ENCODE measurements at regions not wholly inside any gene's neighbourhood (a gene's known extent, or its start where the extent isn't known, plus 50 kb on each side); places are given as distances from the start of the nearest gene placed in this dataset.

GRCh38 chr4:188719794-188720193, 580.6 kb downstream of the TRIML1 start:
- intact Hi-C loops (cut with DNase I), result no loop called here
- H3K4me3 ChIP-seq, result no peak overlapping the region
- no peak for ATAC-seq
- TF ChIP-seq CTCF (IDR thresholded peaks at IDR 0.05), result no peak
- peaks cover 0 to 13% (median 0%) of the 10 kb centered on the region in 11 donors for H3K9me3 ChIP-seq
- WGBS, 2 donors, result 96 to 97% methylated on average over 1 of the region's 1 CpG
- H3K27me3 ChIP-seq, result no peaks in the 10 kb centered on the region
- no peak overlapping the region for H3K27ac ChIP-seq
- no peaks in the 10 kb centered on the region for H3K4me1 ChIP-seq
- no peaks in the 10 kb centered on the region for H3K36me3 ChIP-seq
- no peak for DNase-seq

- ATAC-seq, result no peak
- Histone ChIP-seq H3K27ac (no peak overlapping the region), H3K4me3 (no peak overlapping the region), H3K9me3 (peaks cover 0 to 13% (median 0%) of the 10 kb centered on the region in 11 donors), H3K4me1 (no peaks in the 10 kb centered on the region), H3K27me3 (no peaks in the 10 kb centered on the region), H3K36me3 (no peaks in the 10 kb centered on the region)
- no peak for TF ChIP-seq CTCF (IDR thresholded peaks at IDR 0.05)
- intact Hi-C loops (cut with DNase I), result no loop called here
- DNase-seq, result no peak
Observed at GRCh38 chr4:188722911-188723310, 583.7 kb downstream of the TRIML1 start.

- TF ChIP-seq CTCF (IDR thresholded peaks at IDR 0.05), result no peak
Observed at GRCh38 chr4:188727746-188728145, 588.5 kb downstream of the TRIML1 start.

GRCh38 chr4:188728359-188728758, 589.1 kb downstream of the TRIML1 start:
- DNase-seq, result no peak
- H3K36me3 ChIP-seq, result no peaks in the 10 kb centered on the region
- no peak for ATAC-seq
- no peak overlapping the region for H3K4me3 ChIP-seq
- H3K27me3 ChIP-seq, result no peaks in the 10 kb centered on the region
- H3K4me1 ChIP-seq, result no peaks in the 10 kb centered on the region
- no peak overlapping the region for H3K27ac ChIP-seq
- no peak for TF ChIP-seq CTCF (IDR thresholded peaks at IDR 0.05)
- intact Hi-C loops (cut with DNase I), result no loop called here
- H3K9me3 ChIP-seq, result peaks cover 0 to 20% (median 0%) of the 10 kb centered on the region in 11 donors
- 42 to 68% methylated on average over 1 of the region's 1 CpG for WGBS, 2 donors

More at GRCh38 chr4:188727746-188728145, 588.5 kb downstream of the TRIML1 start:
- Histone ChIP-seq H3K27me3 (no peaks in the 10 kb centered on the region), H3K4me3 (no peak overlapping the region), H3K9me3 (peaks cover 0 to 15% (median 0%) of the 10 kb centered on the region in 11 donors), H3K27ac (no peak overlapping the region), H3K36me3 (no peaks in the 10 kb centered on the region), H3K4me1 (no peaks in the 10 kb centered on the region)
- 90 to 99% methylated on average over 1 of the region's 1 CpG for WGBS, 2 donors
- intact Hi-C loops (cut with DNase I), result no loop called here
- DNase-seq (no peak), ATAC-seq (no peak)
